Natural killer cell (primary cell): ENCODE measurements at regions not wholly inside any gene's neighbourhood (a gene's known extent, or its start where the extent isn't known, plus 50 kb on each side); places are given as distances from the start of the nearest gene placed in this dataset.

ENCODE experiments used
- ATAC-seq, 3 donors: fragments of 150-1000 bp in 2 of 3; fragments of 200-7000 bp in 1 of 3; cut with Tn5 transposase; 1 replicate in 1 of 3; 2 replicates in 2 of 3; pipeline ENCODE4 v1.10.0; 2021; ENCODE audit warnings: mild to moderate bottlenecking in 2 of 3, moderate library complexity in 2 of 3
- DNase-seq, 2 donors: peaks; one replicate each; pipeline versions ENCODE4 v3.0.0 to v3.0.0-alpha.2; 2013 to 2021; ENCODE audit warnings: mixed read lengths in 1 of 2
- H3K27ac ChIP-seq: one replicate; pipeline ENCODE4 v1.5.1; 2013; ENCODE audit warnings: mild to moderate bottlenecking, low read length
- H3K27me3 ChIP-seq: one replicate; pipeline ENCODE4 v1.6.1; 2013; ENCODE audit warnings: low read length; ENCODE audit not compliant: control insufficient read depth, insufficient read depth
- H3K36me3 ChIP-seq: one replicate; pipeline ENCODE4 v1.6.1; 2013; ENCODE audit warnings: low read length; ENCODE audit not compliant: control insufficient read depth, insufficient read depth
- H3K4me1 ChIP-seq: one replicate; pipeline ENCODE4 v1.6.1; 2013; ENCODE audit warnings: low read length; ENCODE audit not compliant: control insufficient read depth, insufficient read depth
- H3K4me3 ChIP-seq: one replicate; pipeline ENCODE4 v1.5.1; 2013; ENCODE audit warnings: low read length
- H3K9me3 ChIP-seq: one replicate; pipeline ENCODE4 v1.6.1; 2013; ENCODE audit warnings: low read length; ENCODE audit not compliant: control insufficient read depth, insufficient read depth
- H3K27ac Mint-ChIP-seq, 2 donors: one replicate each; pipeline ENCODE4 v1.8.0; 2022; ENCODE audit warnings: mild to moderate bottlenecking in 2 of 2, mixed read lengths in 2 of 2, moderate library complexity in 1 of 2
- H3K27me3 Mint-ChIP-seq, 2 donors: one replicate each; pipeline ENCODE4 v1.8.0; 2022; ENCODE audit warnings: low read depth in 2 of 2, mixed read lengths in 2 of 2
- H3K36me3 Mint-ChIP-seq: one replicate; pipeline ENCODE4 v1.8.0; 2022; ENCODE audit warnings: mixed read lengths
- H3K4me1 Mint-ChIP-seq, 2 donors: one replicate each; pipeline ENCODE4 v1.8.0; 2022; ENCODE audit warnings: mixed read lengths in 2 of 2
- H3K4me3 Mint-ChIP-seq: one replicate; pipeline ENCODE4 v1.8.0; 2022; ENCODE audit warnings: mild to moderate bottlenecking, moderate library complexity, mixed read lengths
- H3K9me3 Mint-ChIP-seq, 2 donors: one replicate each; pipeline ENCODE4 v1.8.0; 2022; ENCODE audit warnings: mixed read lengths in 2 of 2
- CTCF ChIP-seq: fragments of 200-600 bp; IDR thresholded peaks from one replicate; pipeline ENCODE4 v1.8.0; 2022; ENCODE audit warnings: antibody characterized with exemption
- WGBS: methylation state at CpG from one replicate; pipeline ENCODE4 v1.1.7; 2013; ENCODE audit warnings: missing lambda C conversion rate; ENCODE audit not compliant: insufficient coverage; 5-methylcytosine and 5-hydroxymethylcytosine counted together
- intact Hi-C: fragments of 100-400 bp; cut with micrococcal nuclease; formaldehyde crosslinking; loops from one replicate; pipeline ENCODE4 v1.14.2; 2022

- ATAC-seq, result no peak
- no peaks in the 10 kb centered on the region for H3K36me3 Mint-ChIP-seq
- no peak overlapping the region for H3K4me3 Mint-ChIP-seq
- no peak overlapping the region for H3K4me3 ChIP-seq
- no peak for TF ChIP-seq CTCF
- H3K27ac ChIP-seq, result no peak overlapping the region
- H3K9me3 Mint-ChIP-seq, result no peaks in the 10 kb centered on the region
- H3K36me3 ChIP-seq, result no peaks in the 10 kb centered on the region
- H3K9me3 ChIP-seq, result no peaks in the 10 kb centered on the region
- H3K4me1 ChIP-seq, result no peaks in the 10 kb centered on the region
- H3K27me3 Mint-ChIP-seq, result peaks cover 5 to 6% of the 10 kb centered on the region in 2 donors
- DNase-seq, result no peak
- no peaks in the 10 kb centered on the region for H3K27me3 ChIP-seq
- 45% methylated on average over 2 of the region's 2 CpGs for WGBS
- H3K27ac Mint-ChIP-seq, result no peak overlapping the region
- intact Hi-C loops, result no loop called here
- peaks cover 0 to 4% of the 10 kb centered on the region in 2 donors for H3K4me1 Mint-ChIP-seq
Observed at GRCh38 chr5:36377192-36377591, 75.5 kb upstream of the RANBP3L start.

- Mint-ChIP-seq H3K4me1 (no peaks in the 10 kb centered on the region), H3K27ac (no peak overlapping the region), H3K9me3 (no peaks in the 10 kb centered on the region), H3K4me3 (no peak overlapping the region), H3K36me3 (no peaks in the 10 kb centered on the region), H3K27me3 (peaks cover 5 to 6% of the 10 kb centered on the region in 2 donors)
- Histone ChIP-seq H3K27me3 (no peaks in the 10 kb centered on the region), H3K27ac (no peak overlapping the region), H3K4me3 (no peak overlapping the region), H3K4me1 (no peaks in the 10 kb centered on the region), H3K9me3 (no peaks in the 10 kb centered on the region), H3K36me3 (no peaks in the 10 kb centered on the region)
- DNase-seq (no peak), ATAC-seq (no peak)
- intact Hi-C loops, result no loop called here
- TF ChIP-seq CTCF, result no peak
- WGBS, result 85% methylated on average over 1 of the region's 1 CpG
Observed at GRCh38 chr5:36378551-36378950, 76.8 kb upstream of the RANBP3L start.

- DNase-seq (no peak), ATAC-seq (no peak)
- Mint-ChIP-seq H3K27me3 (peaks cover 5 to 6% of the 10 kb centered on the region in 2 donors), H3K36me3 (no peaks in the 10 kb centered on the region), H3K4me3 (no peak overlapping the region), H3K27ac (no peak overlapping the region), H3K9me3 (no peaks in the 10 kb centered on the region), H3K4me1 (no peaks in the 10 kb centered on the region)
- Histone ChIP-seq H3K27ac (no peak overlapping the region), H3K36me3 (no peaks in the 10 kb centered on the region), H3K9me3 (no peaks in the 10 kb centered on the region), H3K4me1 (no peaks in the 10 kb centered on the region), H3K27me3 (no peaks in the 10 kb centered on the region), H3K4me3 (no peak overlapping the region)
- WGBS, result 81% methylated on average over 2 of the region's 2 CpGs
- intact Hi-C loops, result no loop called here
- TF ChIP-seq CTCF, result no peak
Observed at GRCh38 chr5:36382890-36383289, 81.2 kb upstream of the RANBP3L start.

GRCh38 chr5:36383942-36384341 lies 82.2 kb upstream of the RANBP3L start:
- TF ChIP-seq CTCF, result no peak
- no peaks in the 10 kb centered on the region for H3K9me3 ChIP-seq
- H3K4me3 ChIP-seq, result no peak overlapping the region
- DNase-seq (no peak), ATAC-seq (no peak)
- 88% methylated on average over 5 of the region's 5 CpGs for WGBS
- Mint-ChIP-seq H3K4me3 (no peak overlapping the region), H3K4me1 (no peaks in the 10 kb centered on the region), H3K9me3 (no peaks in the 10 kb centered on the region), H3K36me3 (no peaks in the 10 kb centered on the region), H3K27me3 (peaks cover 5 to 6% of the 10 kb centered on the region in 2 donors), H3K27ac (no peak overlapping the region)
- no peaks in the 10 kb centered on the region for H3K27me3 ChIP-seq
- no peak overlapping the region for H3K27ac ChIP-seq
- intact Hi-C loops, result no loop called here
- H3K36me3 ChIP-seq, result no peaks in the 10 kb centered on the region
- H3K4me1 ChIP-seq, result no peaks in the 10 kb centered on the region
